GM21390 (cell line): ENCODE measurements at regions not wholly inside any gene's neighbourhood (a gene's known extent, or its start where the extent isn't known, plus 50 kb on each side); places are given as distances from the start of the nearest gene placed in this dataset.
A peak's percentile ranks its signal among the peaks of the same experiment; 100 is the strongest.

ENCODE experiments used
- ATAC-seq: cut with Tn5 transposase; IDR thresholded peaks from one replicate; pipeline ENCODE4 v1.9.1; 2021; ENCODE audit not compliant: unreplicated experiment

DNA sequence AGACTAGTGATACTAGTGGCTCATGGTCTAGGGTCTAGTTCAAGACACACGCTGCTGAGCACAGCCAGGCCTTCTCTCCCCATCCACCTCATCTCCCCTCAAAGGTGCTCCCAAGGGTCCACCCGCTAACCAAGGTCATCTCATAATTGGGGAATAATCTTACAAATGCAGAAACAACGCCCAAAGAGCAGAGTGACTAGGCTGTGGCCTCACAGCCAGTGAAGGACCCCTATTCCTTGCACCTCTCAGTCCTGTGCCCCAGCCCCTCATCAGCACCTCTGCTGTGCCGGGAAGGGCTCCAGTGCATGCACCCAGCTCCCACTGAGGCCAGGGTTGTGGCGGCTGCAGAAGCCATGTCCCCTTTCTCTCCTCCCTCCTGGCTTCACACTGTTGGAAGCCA lies 286.9 kb downstream of the UACA start:
- no peak for ATAC-seq

DNA sequence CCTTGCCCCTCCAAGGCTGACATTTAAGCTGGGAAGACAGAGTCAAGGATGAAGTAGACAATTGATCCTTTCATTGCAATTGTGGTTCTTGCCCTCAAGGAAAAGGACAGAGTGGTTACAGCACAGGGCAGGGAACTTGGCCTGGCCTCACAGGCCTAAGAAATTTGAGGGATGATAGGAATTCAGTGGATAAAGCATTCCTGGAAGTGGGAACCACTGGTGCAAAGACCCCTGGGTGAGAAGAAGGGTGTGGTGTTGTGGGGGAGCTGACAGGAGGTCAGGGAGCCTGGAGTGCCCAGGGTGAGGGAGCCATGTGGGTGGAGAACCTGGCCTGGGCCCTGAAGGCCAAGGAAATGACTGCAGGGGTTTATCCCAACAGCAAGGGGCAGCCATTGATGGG lies 287.4 kb downstream of the UACA start:
- ATAC-seq: no peak

- ATAC-seq: no peak
Observed at GRCh38 chr15:70475407-70475781, 288.0 kb downstream of the UACA start.

GRCh38 chr15:70474471-70475406 lies 288.6 kb downstream of the UACA start:
- no peak for ATAC-seq

DNA sequence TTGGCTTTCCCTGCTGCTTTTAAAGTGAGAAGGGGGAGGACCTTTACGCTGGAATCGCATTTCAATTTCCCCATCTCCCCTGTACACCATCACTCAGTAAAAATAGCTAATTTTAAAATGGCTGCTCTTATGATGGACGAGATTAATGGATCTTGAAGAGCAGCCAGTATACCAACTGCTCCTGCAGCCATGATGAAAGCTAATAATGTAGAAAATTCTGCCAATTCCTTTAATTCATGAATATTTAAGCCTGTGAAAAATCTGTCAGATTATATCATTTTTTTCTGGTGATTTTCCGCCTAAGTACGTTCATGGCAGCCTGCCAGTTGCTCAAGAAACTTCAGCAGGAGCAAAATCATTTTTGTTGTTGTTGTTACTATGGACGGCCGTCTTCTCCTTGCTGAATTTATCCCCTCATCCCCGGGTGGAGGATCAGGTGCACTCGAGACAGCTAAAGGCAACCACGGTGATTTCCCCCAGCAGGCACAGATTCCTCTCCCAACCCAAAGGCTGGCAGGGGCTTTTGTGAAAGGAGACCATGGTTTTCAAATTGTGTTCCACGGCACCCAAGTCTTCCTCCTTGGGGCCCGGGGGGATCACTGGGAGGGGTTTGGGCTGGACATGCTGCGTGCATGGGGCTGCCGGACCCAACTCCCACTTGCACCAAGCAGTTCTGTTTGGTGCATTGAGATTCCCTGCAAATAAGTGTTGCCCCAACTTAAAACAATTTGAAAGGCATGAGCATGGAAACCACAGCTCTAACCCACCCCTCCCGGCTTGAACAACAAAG lies 289.6 kb downstream of the UACA start:
- no peak for ATAC-seq

GRCh38 chr15:70471517-70471916 lies 291.8 kb downstream of the UACA start:
- ATAC-seq: no peak

- no peak for ATAC-seq
Observed at GRCh38 chr15:70470556-70471191, 292.7 kb downstream of the UACA start.

DNA sequence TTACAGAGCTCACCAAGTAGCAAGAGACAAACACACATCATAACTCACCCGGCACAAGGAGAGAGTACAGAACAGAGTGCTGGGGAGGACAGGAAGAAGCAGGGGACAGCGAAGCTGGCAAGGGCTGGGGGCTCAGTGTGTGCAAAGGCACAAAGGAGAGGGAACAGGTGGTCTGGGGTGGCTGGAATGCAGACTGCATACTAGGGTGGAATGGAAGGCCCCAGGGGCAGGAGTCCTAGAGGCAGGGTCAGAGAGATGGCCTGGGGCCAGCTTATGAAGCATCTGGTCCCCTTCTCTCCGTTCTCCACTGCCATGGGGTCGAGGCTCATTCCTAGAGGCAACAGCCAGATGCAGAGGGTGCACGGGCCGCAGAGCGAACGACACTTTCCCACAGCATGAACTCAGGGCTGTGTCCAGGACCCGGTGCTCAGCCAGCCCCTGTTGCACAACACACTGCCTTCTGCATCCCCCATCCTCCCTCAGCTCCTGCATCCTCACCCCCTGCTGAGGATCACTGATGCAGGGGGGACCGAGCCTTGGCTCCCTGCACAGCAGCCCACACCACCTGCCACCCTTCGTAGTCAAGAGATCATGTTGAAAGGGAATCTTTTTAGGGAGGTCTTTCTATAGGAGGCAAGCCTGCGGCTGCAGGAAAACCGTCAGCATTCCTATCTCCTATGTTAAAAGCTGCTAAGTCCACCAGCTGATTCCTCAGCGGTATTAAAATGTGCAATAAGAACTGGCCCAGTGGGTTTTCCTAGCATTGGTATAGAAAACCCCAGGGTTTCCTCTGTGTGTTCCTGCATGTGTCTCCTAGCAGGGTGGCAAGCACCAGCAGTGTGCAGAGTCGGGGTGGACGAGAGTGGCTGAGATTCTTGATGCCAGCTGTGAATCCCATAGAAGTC lies 293.5 kb downstream of the UACA start:
- no peak for ATAC-seq

GRCh38 chr15:70469182-70469581 lies 294.2 kb downstream of the UACA start:
- ATAC-seq: no peak

- ATAC-seq: no peak
Observed at GRCh38 chr15:70466895-70467529, 296.3 kb downstream of the UACA start.

- no peak for ATAC-seq
Observed at GRCh38 chr15:70466305-70466704, 297.1 kb downstream of the UACA start.

- no peak for ATAC-seq
Observed at GRCh38 chr15:70465812-70466211, 297.5 kb downstream of the UACA start.

GRCh38 chr15:70463453-70463834 lies 299.9 kb downstream of the UACA start:
- peak; percentile 24 for ATAC-seq

GRCh38 chr15:70461992-70462391 lies 301.4 kb downstream of the UACA start:
- no peak for ATAC-seq

- no peak for ATAC-seq
Observed at GRCh38 chr15:70461017-70461416, 302.3 kb downstream of the UACA start.

DNA sequence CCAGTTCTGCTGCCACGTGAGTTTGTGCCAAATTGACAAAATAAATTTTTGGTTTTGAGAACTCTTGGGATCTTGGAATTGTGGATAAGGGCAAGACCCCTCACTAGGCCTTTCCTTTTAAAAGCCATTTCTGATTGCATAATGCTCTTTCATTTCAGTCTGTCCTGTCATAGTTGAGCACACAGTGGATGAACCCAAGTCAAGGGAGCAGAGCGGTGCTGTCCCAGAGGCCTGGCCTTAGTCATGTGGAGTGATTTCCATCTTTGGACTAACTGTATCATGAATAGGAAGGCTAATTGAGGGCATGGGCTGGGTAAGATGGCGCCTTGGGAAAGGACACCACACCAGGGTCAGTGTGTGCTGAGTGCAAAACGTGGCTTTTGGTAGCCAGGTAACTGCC lies 304.0 kb downstream of the UACA start:
- no peak for ATAC-seq

DNA sequence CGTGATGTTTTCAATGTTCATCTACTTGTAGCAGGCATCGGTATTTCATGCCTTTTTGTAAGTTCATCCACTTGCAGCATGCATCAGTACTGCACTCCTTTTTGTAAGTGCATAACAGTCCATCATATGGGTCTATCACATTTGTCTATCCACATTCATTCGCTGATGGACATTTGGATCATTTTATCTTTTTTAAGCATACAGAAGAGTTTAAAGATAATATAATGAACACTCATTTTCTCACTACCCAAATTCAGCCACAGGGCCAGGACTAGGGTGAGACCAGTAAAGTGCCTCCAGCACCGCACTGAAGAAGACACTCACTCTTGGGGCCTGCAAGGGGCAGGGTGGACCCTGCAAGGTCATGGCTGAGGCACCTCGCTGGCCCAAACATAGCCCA lies 309.6 kb downstream of the UACA start:
- ATAC-seq: no peak

DNA sequence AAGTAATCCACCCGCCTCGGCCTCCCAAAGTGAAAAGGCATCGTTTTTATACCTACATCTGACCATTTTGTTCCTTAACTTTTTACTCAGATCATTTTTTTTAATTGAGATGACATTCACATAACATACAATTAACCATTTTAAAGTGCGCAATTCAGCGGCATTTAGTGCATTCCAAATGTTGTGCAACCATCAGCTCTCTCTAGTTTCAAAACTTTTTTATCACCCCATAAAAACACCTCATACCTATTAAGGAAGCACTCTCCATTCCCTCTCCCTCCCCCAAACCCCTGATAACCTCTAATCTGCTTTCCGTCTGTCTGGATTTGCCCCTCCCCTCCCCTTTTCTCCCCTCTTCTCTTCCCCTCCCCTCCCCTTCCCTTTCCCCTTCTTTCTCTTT lies 310.1 kb downstream of the UACA start:
- ATAC-seq: no peak

DNA sequence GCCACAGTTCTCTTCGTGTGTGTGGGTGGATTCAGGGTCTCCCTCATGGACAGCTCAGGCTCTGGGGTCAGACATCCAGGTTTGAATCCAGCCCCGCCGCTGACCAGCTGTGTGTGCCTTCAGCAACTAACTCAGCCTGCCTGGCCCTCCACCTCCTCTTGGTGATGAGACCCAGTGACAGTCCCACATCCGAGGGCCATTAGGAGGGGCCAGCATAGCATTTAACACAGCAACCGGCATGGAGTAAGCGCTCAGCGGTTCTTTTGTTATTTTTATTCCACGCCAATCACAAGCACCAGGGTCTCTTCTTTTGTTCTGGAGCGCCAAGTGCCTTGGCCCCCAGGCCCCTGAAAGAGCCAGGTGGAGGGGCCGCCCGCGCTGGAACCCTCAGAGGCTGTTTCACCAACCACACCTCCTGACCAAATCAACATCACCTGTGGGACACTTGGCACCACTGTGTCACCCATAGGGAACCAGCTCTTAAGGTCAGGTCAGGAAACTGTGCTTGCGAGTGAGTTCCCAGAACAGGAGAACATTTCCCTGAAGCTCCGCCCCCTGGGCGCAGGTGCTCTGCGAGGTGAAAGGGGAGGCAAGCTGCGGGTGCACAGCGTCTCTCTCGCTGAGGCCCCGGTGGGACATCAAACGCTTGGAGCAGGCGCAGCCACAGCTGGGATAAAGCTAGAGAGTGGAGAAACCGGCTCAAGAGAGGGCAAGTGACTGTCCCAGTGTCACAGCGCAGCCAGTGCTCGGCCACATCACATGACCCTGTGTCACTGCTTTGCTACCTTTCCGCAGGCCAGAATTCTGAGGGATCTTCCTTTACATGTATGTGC lies 311.3 kb downstream of the UACA start:
- ATAC-seq: no peak

DNA sequence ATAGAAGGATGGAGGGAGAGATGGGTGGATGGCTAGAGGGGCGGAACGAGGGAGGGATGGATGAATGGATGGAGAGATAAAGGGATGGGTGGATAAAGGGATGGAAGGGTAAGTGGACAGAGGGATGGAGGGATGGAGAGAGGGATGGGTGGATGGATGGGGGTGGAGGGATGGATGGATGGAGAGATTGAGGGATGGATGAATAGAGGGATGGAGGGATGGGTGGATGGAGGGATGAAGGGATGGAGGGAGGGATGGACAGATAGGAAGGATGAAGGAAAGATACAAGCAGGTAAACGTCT lies 313.3 kb downstream of the UACA start:
- ATAC-seq: no peak
